A549 (cell line): ENCODE measurements at regions not wholly inside any gene's neighbourhood (a gene's known extent, or its start where the extent isn't known, plus 50 kb on each side); places are given as distances from the start of the nearest gene placed in this dataset.

ENCODE experiments used
- ATAC-seq, 2 experiments: fragments of 200-7000 bp in 1 of 2; fragments of >200 bp in 1 of 2; cut with Nextera tagmentation in 1 of 2; cut with Tn5 transposase in 1 of 2; 3 replicates each; pipeline versions ENCODE4 v1.8.0 to v1.9.1; 2018 to 2020; ENCODE audit warnings: mild to moderate bottlenecking in 1 of 2, moderate library complexity in 1 of 2
- CTCF ChIA-PET: fragments of 300-600 bp; sonication (Branson Sonifier 250); formaldehyde crosslinking; extraction: SDS; loops from one replicate; lab custom pipeline; 2021; ENCODE audit warnings: antibody characterized with exemption, inconsistent platforms; lab: Yijun Ruan, JAX
- POLR2A ChIA-PET: fragments of 350-600 bp; formaldehyde crosslinking; extraction: SDS; loops from one replicate; lab custom pipeline; 2021; ENCODE audit warnings: antibody characterized with exemption, inconsistent platforms; lab: Yijun Ruan, JAX
- DNase-seq, 2 experiments: peaks; one replicate each; pipeline versions ENCODE4 v3.0.0 to v3.0.0-alpha.2; 2011 to 2016; ENCODE audit warnings: low read depth in 1 of 2, low spot score in 1 of 2
- FAIRE-seq: peaks from 2 replicates; lab custom pipeline; 2011; peaks lifted over from hg19 to GRCh38; lab: Jason Lieb, UNC
- H3K27ac ChIP-seq, 2 experiments: fragments of >200 bp; sonication (Bioruptor Twin); formaldehyde crosslinking; 3 replicates each; pipeline ENCODE4 v1.5.1; 2016 to 2017
- H3K4me1 ChIP-seq: fragments of >200 bp; sonication (Bioruptor Twin); formaldehyde crosslinking; 3 replicates; pipeline ENCODE4 v1.6.1; 2016
- H3K4me2 ChIP-seq: fragments of >200 bp; sonication (Bioruptor Twin); formaldehyde crosslinking; 3 replicates; pipeline ENCODE4 v1.6.1; 2016
- H3K4me3 ChIP-seq: fragments of >200 bp; sonication (Bioruptor Twin); formaldehyde crosslinking; 3 replicates; pipeline ENCODE4 v1.5.1; 2016
- H3K9me3 ChIP-seq: fragments of >200 bp; sonication (Bioruptor Twin); formaldehyde crosslinking; 3 replicates; pipeline ENCODE4 v1.6.1; 2016
- CHD2 ChIP-seq: fragments of 150-350 bp; IDR thresholded peaks from 2 replicates; pipeline ENCODE4 v1.6.1; 2014; ENCODE audit warnings: low read length; ENCODE audit not compliant: partially characterized antibody
- CHD4 ChIP-seq: fragments of 200-600 bp; sonication (generic); IDR thresholded peaks from 2 replicates; pipeline ENCODE4 v1.6.1; 2016; ENCODE audit warnings: antibody characterized with exemption, mild to moderate bottlenecking, borderline replicate concordance
- FOSB ChIP-seq: fragments of 250-450 bp; sonication (Bioruptor Pico); IDR thresholded peaks from 2 replicates; pipeline ENCODE4 v1.5.0; 2020; ENCODE audit warnings: mild to moderate bottlenecking, moderate library complexity
- FOSL2 ChIP-seq, 2 experiments: fragments of 450-650 bp in 1 of 2; fragments of >200 bp in 1 of 2; sonication (Bioruptor Twin) in 1 of 2; formaldehyde crosslinking; IDR thresholded peaks; 2 replicates each; pipeline versions ENCODE4 v1.5.0 to v1.6.1; 2016 to 2020; ENCODE audit warnings: mild to moderate bottlenecking in 1 of 2, moderate library complexity in 1 of 2
- FOXS1 ChIP-seq: fragments of 250-450 bp; sonication (Bioruptor Pico); IDR thresholded peaks from 2 replicates; pipeline ENCODE4 v1.5.0; 2020; ENCODE audit warnings: mild to moderate bottlenecking, moderate library complexity
- HDAC2 ChIP-seq: fragments of 200-600 bp; sonication (generic); IDR thresholded peaks from 2 replicates; pipeline ENCODE4 v1.6.1; 2016
- HEYL ChIP-seq: fragments of 250-450 bp; sonication (Bioruptor Pico); IDR thresholded peaks from 2 replicates; pipeline ENCODE4 v1.8.0; 2021; ENCODE audit warnings: mild to moderate bottlenecking, moderate library complexity
- HOXA7 ChIP-seq: fragments of 250-450 bp; sonication (Bioruptor Pico); IDR thresholded peaks from 2 replicates; pipeline ENCODE4 v1.5.0; 2020; ENCODE audit warnings: mild to moderate bottlenecking, moderate library complexity
- HOXB13 ChIP-seq: fragments of 250-450 bp; sonication (Bioruptor Pico); IDR thresholded peaks from 2 replicates; pipeline ENCODE4 v1.5.0; 2020; ENCODE audit warnings: low read depth, mild to moderate bottlenecking, moderate library complexity
- HOXB5 ChIP-seq: fragments of 250-450 bp; sonication (Bioruptor Pico); IDR thresholded peaks from 2 replicates; pipeline ENCODE4 v1.5.0; 2020; ENCODE audit warnings: mild to moderate bottlenecking, moderate library complexity
- JUN ChIP-seq, 2 experiments: fragments of >200 bp; sonication (Bioruptor Twin); formaldehyde crosslinking; IDR thresholded peaks; 2 replicates in 1 of 2; 3 replicates in 1 of 2; pipeline ENCODE4 v1.6.1; 2016 to 2017
- JUNB ChIP-seq: fragments of >200 bp; sonication (Bioruptor Twin); formaldehyde crosslinking; IDR thresholded peaks from 2 replicates; pipeline ENCODE4 v1.6.1; 2016
- KDM1A ChIP-seq: fragments of 200-600 bp; sonication (generic); IDR thresholded peaks from 2 replicates; pipeline ENCODE4 v1.6.1; 2016; ENCODE audit warnings: low read depth, mild to moderate bottlenecking
- KDM5A ChIP-seq: fragments of 200-600 bp; sonication (generic); IDR thresholded peaks from 2 replicates; pipeline ENCODE4 v1.6.1; 2016; ENCODE audit warnings: antibody characterized with exemption, mild to moderate bottlenecking
- MYC ChIP-seq: IDR thresholded peaks from 2 replicates; pipeline ENCODE4 v1.6.1; 2012; ENCODE audit warnings: mild to moderate bottlenecking, inconsistent platforms, low read length, improper control_type of control experiment, borderline replicate concordance
- NFE2L2 ChIP-seq: fragments of 150-350 bp; conservative IDR thresholded peaks from 2 replicates; pipeline ENCODE4 v1.6.1; 2014; ENCODE audit warnings: low read length
- NPAS2 ChIP-seq: fragments of 250-450 bp; sonication (Bioruptor Pico); IDR thresholded peaks from 2 replicates; pipeline ENCODE4 v1.8.0; 2022; ENCODE audit warnings: mild to moderate bottlenecking, moderate library complexity, borderline replicate concordance
- NR3C1 ChIP-seq: fragments of >200 bp; sonication (Bioruptor Twin); formaldehyde crosslinking; IDR thresholded peaks from 3 replicates; pipeline ENCODE4 v1.6.1; 2017
- POLR2AphosphoS2 ChIP-seq: conservative IDR thresholded peaks from 2 replicates; pipeline ENCODE4 v1.6.1; 2012; ENCODE audit warnings: low read length, improper control_type of control experiment, inconsistent platforms
- RAD21 ChIP-seq, 2 experiments: fragments of >200 bp in 1 of 2; sonication (Bioruptor Twin) in 1 of 2; formaldehyde crosslinking in 1 of 2; IDR thresholded peaks in 1 of 2; conservative IDR thresholded peaks in 1 of 2; 2 replicates in 1 of 2; 3 replicates in 1 of 2; pipeline ENCODE4 v1.6.1; 2012 to 2018; ENCODE audit warnings: inconsistent platforms in 1 of 2
- RARB ChIP-seq: fragments of 250-450 bp; sonication (Bioruptor Pico); IDR thresholded peaks from 2 replicates; pipeline ENCODE4 v1.8.0; 2021; ENCODE audit warnings: mild to moderate bottlenecking, moderate library complexity
- SREBF2 ChIP-seq: fragments of 450-650 bp; IDR thresholded peaks from 2 replicates; pipeline ENCODE4 v1.6.1; 2014; ENCODE audit warnings: mild to moderate bottlenecking, moderate library complexity
- TFCP2L1 ChIP-seq: fragments of 250-450 bp; sonication (Bioruptor Pico); IDR thresholded peaks from 2 replicates; pipeline ENCODE4 v1.5.0; 2021; ENCODE audit warnings: mild to moderate bottlenecking
- ZSCAN20 ChIP-seq: fragments of 250-450 bp; sonication (Bioruptor Pico); IDR thresholded peaks from 2 replicates; pipeline ENCODE4 v1.8.0; 2022; ENCODE audit warnings: mild to moderate bottlenecking, moderate library complexity
- WGBS: methylation state at CpG from one replicate; pipeline ENCODE4 v1.1.6; 2017; ENCODE audit errors: missing lambda C conversion rate; 5-methylcytosine and 5-hydroxymethylcytosine counted together
- TF ChIP-seq, protein P1 (sequence below): IDR thresholded peaks from 2 replicates; pipeline ENCODE4 v1.6.1; 2012
- TF ChIP-seq, protein P2 (sequence below): fragments of >200 bp; sonication (Bioruptor Twin); formaldehyde crosslinking; IDR thresholded peaks from 3 replicates; pipeline ENCODE4 v1.6.1; 2016
- TF ChIP-seq, protein P3 (sequence below): fragments of 250-450 bp; sonication (Bioruptor Pico); IDR thresholded peaks from 2 replicates; pipeline ENCODE4 v1.5.0; 2020; ENCODE audit warnings: low read depth, mild to moderate bottlenecking, moderate library complexity
- TF ChIP-seq, protein P4 (sequence below): fragments of >200 bp; sonication (Bioruptor Twin); formaldehyde crosslinking; IDR thresholded peaks from 2 replicates; pipeline ENCODE4 v1.6.1; 2016
- TF ChIP-seq, protein P5 (sequence below): IDR thresholded peaks from 2 replicates; pipeline ENCODE4 v1.6.1; 2012; ENCODE audit warnings: low read depth, borderline replicate concordance

DNA sequence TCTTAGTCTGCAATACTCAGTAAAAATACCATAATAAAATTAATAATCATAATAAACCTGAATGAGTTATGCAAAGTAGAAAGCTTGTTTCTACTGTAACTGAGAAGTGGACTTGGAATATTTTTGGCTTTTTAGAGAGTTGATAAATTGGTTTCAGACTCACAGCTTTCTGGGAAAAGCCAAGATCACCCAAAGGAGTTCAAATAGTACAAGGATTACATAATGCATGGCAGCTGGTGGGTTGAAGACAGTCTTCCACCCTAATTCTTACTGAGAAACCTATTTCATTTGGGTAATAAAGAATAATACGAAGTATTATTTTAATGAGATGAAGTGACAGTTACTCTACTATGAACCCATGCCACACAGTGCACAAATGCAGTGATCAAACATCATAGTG is 139.4 kb upstream of the KLF12 start:
- Histone ChIP-seq H3K27ac (no peak overlapping the region), H3K4me2 (no peak overlapping the region), H3K4me1 (no peaks in the 10 kb centered on the region), H3K9me3 (peaks cover 2% of the 10 kb centered on the region; the same call in 1 of the 3 replicates), H3K4me3 (no peak overlapping the region)
- TF ChIP-seq RAD21 (conservative IDR thresholded peaks at IDR 0.05 in 1 of 2, IDR thresholded peaks at IDR 0.05 in 1 of 2) (no peak), NFE2L2 (no peak), HOXB13 (CRISPR knock-in tag) (no peak), KDM5A (no peak), HDAC2 (no peak), MYC (no peak), RARB (CRISPR knock-in tag) (no peak), POLR2AphosphoS2 (no peak), JUNB (no peak), NPAS2 (CRISPR knock-in tag) (no peak), CHD4 (no peak), CHD2 (no peak)
- TF ChIP-seq, protein P1, sequence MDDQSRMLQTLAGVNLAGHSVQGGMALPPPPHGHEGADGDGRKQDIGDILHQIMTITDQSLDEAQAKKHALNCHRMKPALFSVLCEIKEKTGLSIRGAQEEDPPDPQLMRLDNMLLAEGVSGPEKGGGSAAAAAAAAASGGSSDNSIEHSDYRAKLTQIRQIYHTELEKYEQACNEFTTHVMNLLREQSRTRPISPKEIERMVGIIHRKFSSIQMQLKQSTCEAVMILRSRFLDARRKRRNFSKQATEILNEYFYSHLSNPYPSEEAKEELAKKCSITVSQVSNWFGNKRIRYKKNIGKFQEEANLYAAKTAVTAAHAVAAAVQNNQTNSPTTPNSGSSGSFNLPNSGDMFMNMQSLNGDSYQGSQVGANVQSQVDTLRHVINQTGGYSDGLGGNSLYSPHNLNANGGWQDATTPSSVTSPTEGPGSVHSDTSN = no peak
- TF ChIP-seq, protein P2, sequence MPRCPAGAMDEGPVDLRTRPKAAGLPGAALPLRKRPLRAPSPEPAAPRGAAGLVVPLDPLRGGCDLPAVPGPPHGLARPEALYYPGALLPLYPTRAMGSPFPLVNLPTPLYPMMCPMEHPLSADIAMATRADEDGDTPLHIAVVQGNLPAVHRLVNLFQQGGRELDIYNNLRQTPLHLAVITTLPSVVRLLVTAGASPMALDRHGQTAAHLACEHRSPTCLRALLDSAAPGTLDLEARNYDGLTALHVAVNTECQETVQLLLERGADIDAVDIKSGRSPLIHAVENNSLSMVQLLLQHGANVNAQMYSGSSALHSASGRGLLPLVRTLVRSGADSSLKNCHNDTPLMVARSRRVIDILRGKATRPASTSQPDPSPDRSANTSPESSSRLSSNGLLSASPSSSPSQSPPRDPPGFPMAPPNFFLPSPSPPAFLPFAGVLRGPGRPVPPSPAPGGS = no peak
- TF ChIP-seq, protein P3, sequence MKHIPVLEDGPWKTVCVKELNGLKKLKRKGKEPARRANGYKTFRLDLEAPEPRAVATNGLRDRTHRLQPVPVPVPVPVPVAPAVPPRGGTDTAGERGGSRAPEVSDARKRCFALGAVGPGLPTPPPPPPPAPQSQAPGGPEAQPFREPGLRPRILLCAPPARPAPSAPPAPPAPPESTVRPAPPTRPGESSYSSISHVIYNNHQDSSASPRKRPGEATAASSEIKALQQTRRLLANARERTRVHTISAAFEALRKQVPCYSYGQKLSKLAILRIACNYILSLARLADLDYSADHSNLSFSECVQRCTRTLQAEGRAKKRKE = no peak
- ATAC-seq = no peak
- DNase-seq = no peak
- CTCF ChIA-PET = no interaction called here
- WGBS = 16% methylated on average over 1 of the region's 1 CpG
- POLR2A ChIA-PET = no interaction called here
- no peak for FAIRE-seq

DNA sequence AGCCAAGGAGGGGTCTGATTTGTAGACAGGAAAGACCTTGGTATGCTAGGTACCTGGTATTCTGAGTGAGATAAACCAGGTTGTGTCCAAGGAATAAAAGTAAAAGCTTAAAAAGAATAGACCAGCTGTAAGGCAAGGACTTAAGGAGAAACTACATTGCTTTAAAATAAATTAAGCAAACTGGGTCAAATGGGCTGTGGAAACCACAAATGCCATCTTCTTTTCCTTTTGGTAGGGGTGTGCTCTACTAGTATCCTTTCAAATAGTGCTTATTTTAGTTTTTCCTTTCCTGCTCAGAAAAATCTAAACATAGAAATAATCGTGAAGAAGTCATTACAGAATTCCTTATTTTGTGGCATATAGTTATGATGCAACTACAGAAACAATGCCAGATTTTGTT is 138.6 kb upstream of the KLF12 start:
- 3% methylated on average over 1 of the region's 1 CpG for WGBS
- FAIRE-seq = no peak
- ChIA-PET CTCF (interaction anchor here (1.5 kb wide), 1 partner anchor 14 kb away, joined by 4 read pairs; no protein-coding TSS in a partner anchor), POLR2A (no interaction called here)
- H3K9me3 ChIP-seq = peaks cover 2% of the 10 kb centered on the region; the same call in 1 of the 3 replicates
- H3K4me3 ChIP-seq = no peak overlapping the region
- TF ChIP-seq FOSL2 (IDR thresholded peaks at IDR 0.05) (no peak), FOSL2 (CRISPR knock-in tag; IDR thresholded peaks at IDR 0.05) (no peak), KDM1A (no peak)
- DNase-seq = no peak
- no peaks in the 10 kb centered on the region for H3K4me1 ChIP-seq
- H3K27ac ChIP-seq = no peak overlapping the region
- H3K4me2 ChIP-seq = no peak overlapping the region
- no peak for ATAC-seq

DNA sequence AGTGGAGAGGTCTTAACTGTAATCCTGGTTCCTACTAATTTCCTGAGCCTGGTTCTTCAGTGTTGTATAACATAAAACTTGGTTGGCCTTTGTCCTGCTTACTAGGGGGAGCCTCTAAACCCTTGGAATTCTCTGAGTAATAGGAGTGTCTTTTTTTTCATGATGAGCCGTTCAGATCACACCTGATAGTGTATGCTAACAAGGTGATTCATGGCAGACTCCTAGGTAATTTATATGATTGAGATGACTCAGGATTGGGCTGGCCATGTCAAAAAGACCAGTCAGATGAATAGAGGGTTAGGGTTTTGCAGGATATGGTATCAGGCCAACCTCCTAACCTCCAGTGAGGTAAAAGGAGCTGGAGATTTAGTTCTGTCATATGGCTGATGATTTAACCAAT is 135.8 kb upstream of the KLF12 start:
- no peak for FAIRE-seq
- no peak for ATAC-seq
- H3K4me3 ChIP-seq = no peak overlapping the region
- ChIA-PET POLR2A (no interaction called here), CTCF (no interaction called here)
- peaks cover 2% of the 10 kb centered on the region; the same call in 1 of the 3 replicates for H3K9me3 ChIP-seq
- no peak overlapping the region for H3K27ac ChIP-seq
- 8% methylated on average over 1 of the region's 1 CpG for WGBS
- no peak for DNase-seq
- no peak overlapping the region for H3K4me2 ChIP-seq
- no peaks in the 10 kb centered on the region for H3K4me1 ChIP-seq
- TF ChIP-seq CHD2 = no peak
- no peak for TF ChIP-seq POLR2AphosphoS2
- TF ChIP-seq NPAS2 (CRISPR knock-in tag) = no peak
- no peak for TF ChIP-seq HEYL (CRISPR knock-in tag)
- no peak for TF ChIP-seq FOSB
- no peak for TF ChIP-seq JUN (IDR thresholded peaks at IDR 0.05)
- no peak for TF ChIP-seq FOXS1 (CRISPR knock-in tag)
- no peak for TF ChIP-seq HDAC2
- no peak for TF ChIP-seq FOSL2 (IDR thresholded peaks at IDR 0.05)
- no peak for TF ChIP-seq FOSL2 (CRISPR knock-in tag; IDR thresholded peaks at IDR 0.05)
- TF ChIP-seq HOXB5 (CRISPR knock-in tag) = no peak
- TF ChIP-seq TFCP2L1 = no peak
- no peak for TF ChIP-seq SREBF2
- TF ChIP-seq NFE2L2 = no peak
- TF ChIP-seq, protein P2 = no peak
- TF ChIP-seq, protein P4, sequence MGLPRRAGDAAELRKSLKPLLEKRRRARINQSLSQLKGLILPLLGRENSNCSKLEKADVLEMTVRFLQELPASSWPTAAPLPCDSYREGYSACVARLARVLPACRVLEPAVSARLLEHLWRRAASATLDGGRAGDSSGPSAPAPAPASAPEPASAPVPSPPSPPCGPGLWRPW = no peak
- no peak for TF ChIP-seq NR3C1
- no peak for TF ChIP-seq ZSCAN20
- TF ChIP-seq, protein P5, sequence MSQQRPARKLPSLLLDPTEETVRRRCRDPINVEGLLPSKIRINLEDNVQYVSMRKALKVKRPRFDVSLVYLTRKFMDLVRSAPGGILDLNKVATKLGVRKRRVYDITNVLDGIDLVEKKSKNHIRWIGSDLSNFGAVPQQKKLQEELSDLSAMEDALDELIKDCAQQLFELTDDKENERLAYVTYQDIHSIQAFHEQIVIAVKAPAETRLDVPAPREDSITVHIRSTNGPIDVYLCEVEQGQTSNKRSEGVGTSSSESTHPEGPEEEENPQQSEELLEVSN = no peak
- TF ChIP-seq HOXA7 = no peak
